ENCODE measurements at regions not wholly inside any gene's neighbourhood (a gene's known extent, or its start where the extent isn't known, plus 50 kb on each side); places are given as distances from the start of the nearest gene placed in this dataset.

DNA sequence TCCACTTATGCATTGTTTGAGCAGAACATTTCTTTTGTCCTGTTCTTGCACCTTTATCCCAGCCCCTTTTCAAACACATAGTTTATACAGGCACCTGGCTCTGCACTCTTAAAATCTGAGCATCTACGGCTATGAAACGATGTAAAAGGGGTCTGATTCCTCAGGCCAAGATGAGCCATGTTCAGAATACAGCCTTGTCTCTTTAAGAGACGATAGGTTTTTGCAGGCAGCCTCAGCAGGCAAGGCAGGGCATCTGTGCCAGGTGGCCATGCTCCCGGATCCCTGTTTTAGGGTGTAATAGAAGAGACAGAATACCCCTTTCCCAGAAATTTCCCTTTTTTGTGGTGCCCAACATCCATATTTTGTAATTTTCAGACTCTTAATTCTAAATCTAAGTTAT, 89.1 kb upstream of the NFIB start:
- H3K27ac ChIP-seq = no peak overlapping the region
- no peak for DNase-seq (ENCODE audit: low read depth, low spot score)

DNA sequence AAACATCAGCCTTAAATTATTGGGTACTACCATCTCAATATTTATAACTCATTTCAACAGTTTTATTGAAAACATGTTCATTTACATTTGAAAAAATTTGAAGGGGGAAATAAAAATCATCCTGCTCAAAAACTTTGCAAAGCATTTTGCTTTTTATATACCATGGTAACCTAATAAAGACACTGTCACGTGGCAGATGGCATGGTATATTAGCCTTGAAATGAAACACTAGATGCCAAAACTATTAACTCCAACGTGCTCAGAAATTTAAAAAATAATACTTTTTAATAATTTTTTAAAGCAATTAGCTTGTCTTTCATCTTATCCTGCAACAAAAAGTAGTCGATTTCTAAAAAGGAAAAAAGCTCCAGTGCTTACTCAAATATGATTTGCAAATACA, 88.6 kb upstream of the NFIB start:
- no peak for DNase-seq (ENCODE audit: low read depth, low spot score)
- no peak overlapping the region for H3K27ac ChIP-seq

DNA sequence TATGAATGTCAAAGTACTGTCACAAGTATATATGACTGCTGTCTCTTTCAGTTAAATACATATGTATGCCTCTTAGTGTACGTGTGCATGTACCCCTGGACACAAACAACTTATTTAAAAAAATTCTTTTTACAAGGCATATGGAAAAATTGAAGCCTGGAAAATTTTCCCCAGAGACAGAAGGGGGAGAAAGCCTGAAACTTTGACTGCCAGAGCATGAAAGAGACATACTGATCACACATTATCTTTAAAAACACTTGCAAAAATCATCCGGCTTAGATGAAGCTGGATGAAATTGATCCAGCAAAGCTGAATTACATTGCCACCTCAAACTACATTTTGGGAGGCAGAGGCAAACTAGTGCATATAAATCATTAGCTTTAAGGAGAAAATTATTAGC, 88.0 kb upstream of the NFIB start:
- DNase-seq (ENCODE audit: low read depth, low spot score) = no peak
- no peak overlapping the region for H3K27ac ChIP-seq

GRCh38 chr9:14400658-14400995, 86.7 kb upstream of the NFIB start:
- DNase-seq (ENCODE audit: low read depth, low spot score) = no peak
- no peak overlapping the region for H3K27ac ChIP-seq

GRCh38 chr9:14399756-14400657, 86.1 kb upstream of the NFIB start:
- H3K27ac ChIP-seq = no peak overlapping the region
- no peak for DNase-seq (ENCODE audit: low read depth, low spot score)

GRCh38 chr9:14398473-14398872, 84.5 kb upstream of the NFIB start:
- DNase-seq (ENCODE audit: low read depth, low spot score) = no peak
- no peak overlapping the region for H3K27ac ChIP-seq

DNA sequence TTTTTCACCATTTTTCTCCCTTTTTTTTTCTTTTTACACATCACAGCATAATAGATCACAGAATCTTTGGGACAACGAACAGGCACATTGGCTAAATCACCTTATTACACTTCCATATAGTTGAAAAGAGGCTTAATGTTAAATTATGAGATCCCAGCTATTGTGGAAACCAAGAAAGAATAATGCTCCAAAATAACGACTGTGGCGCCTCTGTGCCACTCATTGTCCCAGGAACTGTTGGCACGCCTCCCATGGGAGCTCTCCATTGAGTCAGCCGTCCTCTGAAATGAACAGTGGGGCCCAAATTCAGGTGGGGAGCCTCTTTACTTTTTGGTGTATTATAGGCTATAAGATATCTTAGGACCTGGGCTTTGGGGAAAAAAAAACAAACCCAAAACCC, 82.2 kb upstream of the NFIB start:
- H3K27ac ChIP-seq = no peak overlapping the region
- DNase-seq (ENCODE audit: low read depth, low spot score) = no peak

DNA sequence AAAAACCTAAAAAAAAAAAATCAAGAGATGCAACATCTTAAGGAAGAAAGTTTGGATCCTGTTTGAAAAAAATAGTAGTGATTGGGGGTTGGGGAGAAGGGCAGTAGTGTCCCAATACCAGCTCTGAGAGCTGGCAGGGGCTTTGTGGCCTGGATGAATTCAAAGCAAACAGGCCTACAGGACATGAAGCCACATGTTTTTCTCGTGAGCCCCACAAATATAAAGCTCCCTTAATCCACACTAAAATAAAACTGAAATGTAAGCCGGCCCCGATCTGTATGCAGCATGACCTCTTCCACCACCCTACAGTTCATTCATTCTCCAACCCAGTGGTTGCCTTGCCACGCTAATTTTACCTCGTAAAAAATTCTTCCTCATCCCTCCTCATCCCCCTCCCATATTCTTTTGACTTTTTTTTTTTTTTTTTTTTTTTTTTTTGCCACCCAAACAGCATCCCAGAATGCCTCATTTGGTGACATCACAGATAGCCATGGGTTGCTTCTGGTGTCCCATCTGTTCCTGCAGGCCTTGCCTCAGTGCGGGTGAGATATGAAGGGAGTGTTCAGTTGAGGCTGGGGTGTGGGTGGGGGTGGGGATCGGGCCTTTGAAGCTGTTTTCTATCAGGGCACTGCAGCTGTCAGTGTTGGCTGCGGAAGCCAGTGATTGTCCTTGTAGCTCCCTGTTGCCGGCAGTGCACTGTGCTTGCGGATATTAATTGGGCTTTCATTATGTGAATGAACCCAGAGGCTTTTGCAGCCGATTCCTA, 81.6 kb upstream of the NFIB start:
- no peak overlapping the region for H3K27ac ChIP-seq
- DNase-seq (ENCODE audit: low read depth, low spot score) = no peak

GRCh38 chr9:14393418-14393817, 79.5 kb upstream of the NFIB start:
- DNase-seq (ENCODE audit: low read depth, low spot score) = no peak

DNA sequence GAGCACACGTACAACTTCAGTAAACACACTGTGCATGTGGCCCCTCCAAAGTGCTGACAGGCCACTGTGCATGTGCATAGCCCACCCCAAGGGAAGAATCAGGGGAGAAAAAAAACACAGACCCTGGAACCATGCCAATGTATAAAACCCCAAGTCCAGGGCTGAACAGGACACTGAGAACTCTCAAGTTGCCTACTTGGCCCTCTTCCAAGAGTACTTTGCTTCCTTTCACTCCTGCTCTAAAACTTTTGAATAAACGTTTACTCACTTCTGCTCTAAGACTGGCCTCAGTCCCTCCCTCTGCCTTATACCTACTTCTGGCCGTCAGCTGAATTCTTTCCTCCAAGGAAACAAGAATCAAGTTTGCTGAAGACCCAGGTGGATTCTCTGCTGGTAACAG, 77.7 kb upstream of the NFIB start:
- no peak for DNase-seq (ENCODE audit: low read depth, low spot score)
- no peak overlapping the region for H3K27ac ChIP-seq

More at GRCh38 chr9:14393418-14393817, 79.5 kb upstream of the NFIB start:
- H3K27ac ChIP-seq = no peak overlapping the region

DNA sequence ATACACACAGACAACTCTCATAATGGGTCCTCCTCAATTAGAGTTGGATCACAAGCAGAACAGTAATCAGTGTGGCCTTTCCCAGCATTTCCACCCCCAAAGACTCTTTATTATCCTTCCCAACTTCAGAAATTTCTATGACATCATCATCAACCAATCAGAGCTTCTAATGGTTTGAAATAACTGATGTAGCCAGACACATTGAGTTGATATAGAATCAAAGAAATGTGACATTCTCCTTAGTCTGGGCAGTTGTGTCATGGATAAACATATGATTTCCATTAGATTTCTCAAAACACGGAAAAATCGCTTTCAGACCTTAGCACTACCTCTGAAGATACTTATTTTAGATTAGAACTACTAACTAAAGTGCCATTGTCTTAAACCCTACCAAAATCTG, 75.7 kb upstream of the NFIB start:
- H3K27ac ChIP-seq = no peak overlapping the region
- no peak for DNase-seq (ENCODE audit: low read depth, low spot score)

- DNase-seq (ENCODE audit: low read depth, low spot score) = no peak
- H3K27ac ChIP-seq = no peak overlapping the region
Measured at GRCh38 chr9:14389146-14389545, 75.2 kb upstream of the NFIB start.

- no peak overlapping the region for H3K27ac ChIP-seq
- no peak for DNase-seq (ENCODE audit: low read depth, low spot score)
Measured at GRCh38 chr9:14383773-14384172, 69.8 kb upstream of the NFIB start.

DNA sequence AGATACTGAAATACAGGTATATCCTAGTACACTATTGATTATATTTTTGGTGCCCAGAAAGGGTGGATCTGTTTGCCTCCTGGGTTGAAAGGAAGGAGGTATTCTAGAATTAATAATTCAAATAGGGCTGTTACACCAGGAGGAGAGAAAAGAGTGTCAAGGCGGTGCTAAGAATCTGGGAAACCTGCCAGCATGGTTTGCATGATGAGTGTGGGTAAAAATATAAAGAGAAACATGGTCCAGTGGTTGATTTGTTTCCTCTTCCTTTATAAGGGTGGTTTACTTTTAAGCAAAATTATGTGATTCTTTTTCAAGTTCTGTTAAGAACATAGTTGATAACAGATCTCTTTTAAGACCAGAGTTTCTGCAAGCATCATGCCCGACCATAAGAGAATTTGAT, 69.4 kb upstream of the NFIB start:
- no peak for DNase-seq (ENCODE audit: low read depth, low spot score)
- no peak overlapping the region for H3K27ac ChIP-seq

DNA sequence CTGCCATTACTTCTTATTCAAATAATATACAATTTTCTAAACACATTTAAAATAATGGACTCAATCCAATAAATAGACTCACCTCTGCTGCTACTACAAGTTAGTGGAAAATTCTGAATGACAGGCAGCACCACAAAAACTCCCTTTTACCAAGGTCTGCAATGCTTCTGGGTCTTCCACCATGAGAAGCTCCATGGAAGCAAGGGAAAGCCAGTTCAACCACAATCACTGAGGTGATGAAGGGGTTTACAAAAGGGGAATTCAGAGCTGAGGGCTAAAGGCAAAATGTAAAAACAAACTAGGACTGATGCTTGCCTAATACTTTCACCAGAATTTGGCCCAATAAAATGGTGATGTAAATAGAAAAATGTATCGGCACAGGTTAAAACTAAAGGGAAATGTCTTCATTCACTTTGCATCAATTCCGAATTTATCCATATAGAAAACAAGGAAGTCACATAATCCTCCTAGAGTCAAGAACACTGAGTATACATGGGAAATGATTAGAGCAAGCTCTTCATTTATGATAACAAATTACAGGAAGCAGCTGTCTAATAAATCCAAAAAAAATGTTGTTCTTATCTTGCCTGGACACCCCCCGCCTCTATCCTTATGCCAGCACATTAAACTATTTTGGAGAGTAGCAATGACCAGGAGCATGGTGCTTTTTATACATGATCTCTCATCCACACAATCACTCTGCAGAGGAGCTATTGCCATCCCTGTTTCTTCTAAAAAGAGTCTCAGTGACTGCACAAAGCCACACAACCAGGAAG, 66.3 kb upstream of the NFIB start:
- no peak for DNase-seq (ENCODE audit: low read depth, low spot score)
- H3K27ac ChIP-seq = no peak overlapping the region

DNA sequence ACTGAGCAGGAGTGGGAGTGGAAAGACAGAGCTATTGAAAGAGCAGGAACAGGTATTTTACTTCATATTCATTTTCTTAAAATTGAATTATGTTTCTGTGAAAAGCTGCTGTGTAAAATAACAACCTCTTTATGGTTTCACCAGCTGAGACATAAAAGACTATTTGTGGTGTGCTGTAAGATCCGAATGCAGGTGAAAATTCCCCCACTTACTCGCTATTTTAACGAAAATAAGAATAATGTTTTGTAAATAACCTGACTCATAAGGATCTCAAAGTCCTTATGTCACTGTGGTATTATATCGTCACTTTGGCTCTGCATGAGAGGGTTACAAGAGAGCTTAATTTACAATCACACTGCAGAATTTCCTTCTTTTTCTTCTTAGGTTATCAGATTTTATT, 65.3 kb upstream of the NFIB start:
- no peak for DNase-seq (ENCODE audit: low read depth, low spot score)
- H3K27ac ChIP-seq = no peak overlapping the region

- H3K27ac ChIP-seq = no peak overlapping the region
- no peak for DNase-seq (ENCODE audit: low read depth, low spot score)
Measured at GRCh38 chr9:14373706-14374105, 59.8 kb upstream of the NFIB start.

GRCh38 chr9:14373336-14373666, 59.4 kb upstream of the NFIB start:
- H3K27ac ChIP-seq = peak overlapping the region; percentile 44

GRCh38 chr9:14372437-14373335, 58.7 kb upstream of the NFIB start:
- DNase-seq (ENCODE audit: low read depth, low spot score) = no peak
- peak overlapping the region; percentile 44 for H3K27ac ChIP-seq

More at GRCh38 chr9:14373336-14373666, 59.4 kb upstream of the NFIB start:
- no peak for DNase-seq (ENCODE audit: low read depth, low spot score)

- H3K27ac ChIP-seq = no peak overlapping the region
- no peak for DNase-seq (ENCODE audit: low read depth, low spot score)
Measured at GRCh38 chr9:14369011-14369410, 55.1 kb upstream of the NFIB start.
